Heart left ventricle (tissue), 16 donors: ENCODE measurements at regions not wholly inside any gene's neighbourhood (a gene's known extent, or its start where the extent isn't known, plus 50 kb on each side); places are given as distances from the start of the nearest gene placed in this dataset.

Source experiments
- ATAC-seq, 4 donors: fragments of 200-7000 bp; cut with Tn5 transposase; one replicate each; pipeline ENCODE4 v1.9.1; 2020 to 2022; ENCODE audit warnings: moderate library complexity in 4 of 4, mild to moderate bottlenecking in 3 of 4, moderate number of reproducible peaks in 1 of 4
- DNase-seq, 5 donors: peaks; one replicate each; pipeline ENCODE4 v3.0.0-alpha.2; 2020
- H3K27ac ChIP-seq, 12 donors: fragments of 200-600 bp; sonication (generic) in 4 of 12; one replicate each; pipeline versions ENCODE4 v1.5.0 to v1.8.0; 2016 to 2022; ENCODE audit warnings: mild to moderate bottlenecking in 2 of 12
- H3K27me3 ChIP-seq, 9 donors: fragments of 200-600 bp; sonication (generic) in 2 of 9; one replicate each; pipeline versions ENCODE4 v1.5.1 to v1.8.0; 2016 to 2022; ENCODE audit warnings: mild to moderate bottlenecking in 3 of 9
- H3K36me3 ChIP-seq, 9 donors: fragments of 200-600 bp; sonication (generic) in 2 of 9; one replicate each; pipeline versions ENCODE4 v1.5.0 to v1.8.0; 2018 to 2022; ENCODE audit warnings: mild to moderate bottlenecking in 2 of 9
- H3K4me1 ChIP-seq, 12 donors: fragments of 200-600 bp; sonication (generic) in 4 of 12; one replicate each; pipeline versions ENCODE4 v1.5.0 to v1.8.0; 2016 to 2022; ENCODE audit warnings: mild to moderate bottlenecking in 3 of 12
- H3K4me3 ChIP-seq, 12 donors: fragments of 200-600 bp; sonication (generic) in 4 of 12; one replicate each; pipeline versions ENCODE4 v1.5.0 to v1.8.0; 2017 to 2022; ENCODE audit warnings: mild to moderate bottlenecking in 9 of 12, moderate library complexity in 4 of 12
- H3K9me3 ChIP-seq, 12 donors: fragments of 200-600 bp; sonication (generic) in 4 of 12; one replicate each; pipeline versions ENCODE4 v1.5.0 to v1.8.0; 2016 to 2022; ENCODE audit warnings: mild to moderate bottlenecking in 1 of 12
- CTCF ChIP-seq, 12 donors: fragments of 200-600 bp; sonication (generic) in 4 of 12; IDR thresholded peaks; one replicate each; pipeline versions ENCODE4 v1.5.0 to v1.8.0; 2018 to 2022; ENCODE audit warnings: antibody characterized with exemption in 12 of 12, mild to moderate bottlenecking in 5 of 12
- POLR2A ChIP-seq, 2 donors: fragments of 450-650 bp; IDR thresholded peaks; one replicate each; pipeline ENCODE4 v1.6.1; 2017; ENCODE audit warnings: antibody characterized with exemption in 2 of 2, mild to moderate bottlenecking in 2 of 2, moderate library complexity in 2 of 2
- WGBS, 4 donors: extraction: QIAGEN DNeasy Blood & Tissue Kit in 2 of 4; methylation state at CpG; one replicate each; pipeline versions ENCODE4 v1.1.5 to v1.1.7; 2013 to 2018; 5-methylcytosine and 5-hydroxymethylcytosine counted together
- intact Hi-C, 10 donors: fragments of 100-400 bp; cut with DNase I; formaldehyde crosslinking; loops; one replicate each; pipeline versions ENCODE4 v1.11.1 to v1.14.2; 2022
- donor health status: ischemic (EF 13 %, LVEDD 7.1; RV severe dilation, severe dysfunction).
- donor health status: healthy with polysubstance abuse.
- donor health status: DM: no; HTN: yes; CAD: no.
- donor health status: DM: no; HTN: no; CAD: no.
- donor health status: ischemic (EF 25% LVEDD 6.9; RV normal size, moderate dysfunction).
- donor health status: ischemic (EF 25% LVEDD 5.7; RV mildly dilated, moderate dysfunction).
- donor health status: healthy.
- donor health status: DM: yes; HTN: yes; CAD: no.
- donor health status: ischemic (EF 35%, LVEDD 5.7; RV mildly dilated, moderate dysfunction).
- donor health status: nonischemic (EF 11% LVEDD 7.7; RV severe dilation, severe dysfunction).
- donor health status: DM: yes; HTN: yes; CAD: no.
- donor health status: PGD.
- donor health status: ischemic (EF 29% LVEDD 5.4; RV normal size, mild dysfunction).
- donor health status: nonischemic (EF 23%, LVEDD 6.1; RV moderate dilation, normal function).

DNA sequence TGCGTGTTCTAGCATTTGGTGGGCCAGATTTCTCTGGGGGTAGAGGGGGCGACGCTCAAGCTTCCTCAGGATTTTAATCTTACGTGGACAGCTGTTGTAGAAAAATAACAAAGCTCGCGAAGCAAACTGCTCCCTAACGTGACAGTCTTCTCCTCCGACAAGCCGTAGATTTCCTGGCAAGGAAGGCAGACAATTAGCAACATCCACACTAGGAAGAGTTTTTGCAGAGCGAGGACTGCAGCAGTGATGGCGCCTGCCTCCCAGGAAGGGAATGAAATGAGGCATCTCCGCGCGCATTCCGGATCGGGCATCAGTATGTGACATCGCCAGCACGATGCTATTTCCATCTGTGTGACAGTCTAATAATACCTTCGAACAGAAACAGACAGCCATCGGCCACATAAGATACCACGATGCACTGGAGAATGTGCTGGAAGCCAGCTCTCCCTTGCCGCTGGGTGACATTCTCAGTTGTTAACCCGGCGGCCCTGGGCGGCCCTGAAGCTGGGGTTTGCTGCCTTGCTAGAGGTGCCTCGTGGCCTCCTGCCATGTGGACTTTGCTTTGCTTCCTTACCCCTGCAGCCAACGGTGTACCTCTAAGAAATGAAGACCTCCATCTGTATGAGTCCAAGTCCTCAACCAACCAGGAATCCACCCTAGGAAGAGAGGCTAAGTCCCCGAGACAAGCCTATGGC lies 101.8 kb upstream of the AGAP1 start:
- Histone ChIP-seq H3K4me3 (no peak overlapping the region), H3K4me1 (no peaks in the 10 kb centered on the region), H3K9me3 (no peaks in the 10 kb centered on the region), H3K36me3 (no peaks in the 10 kb centered on the region), H3K27me3 (peaks cover 0 to 24% (median 0%) of the 10 kb centered on the region in 9 donors), H3K27ac (no peak overlapping the region)
- 60 to 76% (median 71%) methylated on average over 25 to 28 of the region's 28 CpGs for WGBS, 4 donors
- intact Hi-C loops, result no loop called here
- DNase-seq, result no peak
- ATAC-seq, result no peak
- TF ChIP-seq CTCF (IDR thresholded peaks at IDR 0.05) (no peak), POLR2A (IDR thresholded peaks at IDR 0.05) (no peak)

DNA sequence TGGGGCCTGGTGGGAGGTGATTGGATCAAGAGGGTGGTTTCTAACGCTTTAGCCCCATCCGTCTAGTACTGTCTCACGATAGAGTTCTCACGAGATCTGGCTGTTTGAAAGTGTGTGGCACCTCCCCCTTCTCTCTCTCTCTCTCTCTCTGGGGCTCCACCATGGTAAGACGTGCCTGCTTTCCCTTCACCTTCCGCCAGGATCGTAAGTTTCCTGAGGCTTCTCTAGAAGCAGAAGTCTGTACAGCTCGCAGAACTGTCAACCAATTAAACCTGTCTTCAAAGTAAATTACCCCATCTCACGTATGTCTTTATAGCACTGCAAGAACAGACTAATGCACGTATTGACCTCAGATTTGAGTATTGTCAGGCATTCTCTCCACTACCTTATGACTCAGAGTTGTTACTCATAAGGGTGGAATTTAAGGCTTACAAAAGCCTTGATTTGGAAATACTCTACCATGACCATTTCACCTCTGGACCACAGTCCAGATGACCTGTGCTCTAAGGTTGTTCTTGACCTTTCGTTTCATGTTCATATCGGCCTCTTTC lies 99.5 kb upstream of the AGAP1 start:
- H3K27ac ChIP-seq, result no peak overlapping the region
- no peak for DNase-seq
- peaks cover 0 to 28% (median 0%) of the 10 kb centered on the region in 9 donors for H3K27me3 ChIP-seq
- no peak overlapping the region for H3K4me3 ChIP-seq
- no peak for ATAC-seq
- H3K36me3 ChIP-seq, result no peaks in the 10 kb centered on the region
- no peaks in the 10 kb centered on the region for H3K9me3 ChIP-seq
- 89 to 91% (median 89%) methylated on average over 12 of the region's 12 CpGs for WGBS, 4 donors
- intact Hi-C loops, result no loop called here
- H3K4me1 ChIP-seq, result no peaks in the 10 kb centered on the region
- no peak for TF ChIP-seq CTCF (IDR thresholded peaks at IDR 0.05)
- TF ChIP-seq POLR2A (IDR thresholded peaks at IDR 0.05), result no peak

DNA sequence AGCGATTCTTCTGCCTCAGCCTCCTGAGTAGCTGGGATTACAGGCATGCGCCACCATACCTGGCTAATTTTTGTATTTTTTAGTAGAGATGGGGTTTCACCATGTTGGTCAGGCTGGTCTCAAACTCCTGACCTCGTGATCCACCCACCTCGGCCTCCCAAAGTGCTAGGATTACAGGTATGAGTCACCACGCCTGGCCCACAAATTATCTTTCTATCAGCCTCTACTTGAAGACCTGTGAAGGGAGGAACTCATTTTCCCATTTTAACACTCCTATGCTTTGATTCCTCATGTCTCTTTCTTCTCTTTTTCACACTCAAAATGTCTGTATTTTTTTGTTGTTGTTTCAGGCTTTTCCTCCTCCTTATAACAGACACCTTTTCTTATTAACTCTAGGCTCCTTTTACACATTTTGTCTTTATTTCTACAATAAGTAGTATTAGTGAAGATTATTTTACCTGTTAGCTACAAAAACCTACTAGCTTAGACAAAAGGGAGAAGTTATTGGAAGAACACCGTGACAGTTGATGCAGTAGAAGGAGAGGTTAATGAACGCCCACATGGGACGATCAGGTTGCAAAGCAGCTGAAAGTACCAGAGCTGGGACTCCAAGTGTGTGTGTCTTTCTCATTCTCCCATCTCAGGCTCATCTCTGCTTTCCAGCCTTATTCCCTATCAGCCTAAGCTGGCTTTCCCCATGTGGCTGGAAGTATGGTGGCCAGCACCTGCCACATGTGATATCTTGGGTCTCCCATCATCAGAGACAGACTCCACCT lies 97.6 kb upstream of the AGAP1 start:
- TF ChIP-seq POLR2A (IDR thresholded peaks at IDR 0.05) (no peak), CTCF (IDR thresholded peaks at IDR 0.05) (no peak)
- ATAC-seq (no peak), DNase-seq (no peak)
- WGBS, 4 donors, result 86 to 90% (median 88%) methylated on average over 8 of the region's 8 CpGs
- H3K27ac ChIP-seq, result no peak overlapping the region
- H3K36me3 ChIP-seq, result no peaks in the 10 kb centered on the region
- H3K9me3 ChIP-seq, result no peaks in the 10 kb centered on the region
- no peak overlapping the region for H3K4me3 ChIP-seq
- H3K4me1 ChIP-seq, result no peaks in the 10 kb centered on the region
- intact Hi-C loops, result no loop called here
- H3K27me3 ChIP-seq, result peaks cover 0 to 12% (median 0%) of the 10 kb centered on the region in 9 donors

DNA sequence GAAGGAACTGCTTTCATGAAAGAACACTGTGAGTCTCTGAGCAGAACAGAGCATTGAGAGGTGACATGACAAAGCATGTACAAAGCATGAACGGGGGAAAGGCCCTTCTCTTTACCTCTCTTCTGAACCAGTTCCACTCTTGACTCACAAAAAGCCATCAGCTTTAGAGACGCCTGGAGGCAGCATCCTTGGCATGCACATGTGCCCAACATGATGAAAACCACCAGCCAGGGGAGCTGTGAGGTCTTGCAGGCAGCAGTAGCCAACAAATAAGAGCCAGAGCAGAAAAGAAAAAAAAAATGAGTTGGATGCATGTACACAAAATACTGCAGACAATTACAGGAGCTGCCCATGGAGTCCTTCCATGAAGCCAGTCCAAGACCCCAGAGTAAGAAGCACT lies 95.5 kb upstream of the AGAP1 start:
- Histone ChIP-seq H3K4me1 (no peaks in the 10 kb centered on the region), H3K36me3 (no peaks in the 10 kb centered on the region), H3K9me3 (no peaks in the 10 kb centered on the region), H3K27me3 (peaks cover 0 to 11% (median 0%) of the 10 kb centered on the region in 9 donors), H3K4me3 (no peak overlapping the region), H3K27ac (no peak overlapping the region)
- DNase-seq, result no peak
- intact Hi-C loops, result no loop called here
- TF ChIP-seq POLR2A (IDR thresholded peaks at IDR 0.05) (no peak), CTCF (IDR thresholded peaks at IDR 0.05) (no peak)
- WGBS, 4 donors, result 84 to 93% (median 89%) methylated on average over 2 of the region's 2 CpGs
- no peak for ATAC-seq
